NCI-H146 (cell line): ENCODE measurements at regions not wholly inside any gene's neighbourhood (a gene's known extent, or its start where the extent isn't known, plus 50 kb on each side); places are given as distances from the start of the nearest gene placed in this dataset.

ENCODE experiments used
- DNase-seq: peaks from one replicate; lab custom pipeline; 2025; lab: John Stamatoyannopoulos, UW

DNA sequence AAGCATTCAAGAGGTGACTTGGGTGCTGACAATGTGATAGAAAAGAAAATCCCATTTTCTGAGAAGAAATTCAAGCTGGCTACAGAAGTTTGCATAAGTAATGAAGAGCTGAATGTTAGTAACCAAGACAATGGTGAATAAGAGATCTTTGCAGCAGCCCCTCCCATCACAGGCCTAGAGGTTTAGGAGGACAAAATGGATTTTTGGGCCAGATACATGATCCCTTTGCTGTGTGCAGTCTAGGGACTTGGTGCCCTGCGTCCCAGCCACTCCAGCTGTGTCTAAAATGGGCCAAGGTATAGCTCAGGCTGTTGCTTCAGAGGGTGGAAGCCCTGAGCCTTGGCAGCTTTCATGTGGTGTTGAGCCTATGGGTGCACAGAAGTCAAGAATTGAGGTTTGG is 107.0 kb upstream of the EPHA5 start:
- no peak for DNase-seq

DNA sequence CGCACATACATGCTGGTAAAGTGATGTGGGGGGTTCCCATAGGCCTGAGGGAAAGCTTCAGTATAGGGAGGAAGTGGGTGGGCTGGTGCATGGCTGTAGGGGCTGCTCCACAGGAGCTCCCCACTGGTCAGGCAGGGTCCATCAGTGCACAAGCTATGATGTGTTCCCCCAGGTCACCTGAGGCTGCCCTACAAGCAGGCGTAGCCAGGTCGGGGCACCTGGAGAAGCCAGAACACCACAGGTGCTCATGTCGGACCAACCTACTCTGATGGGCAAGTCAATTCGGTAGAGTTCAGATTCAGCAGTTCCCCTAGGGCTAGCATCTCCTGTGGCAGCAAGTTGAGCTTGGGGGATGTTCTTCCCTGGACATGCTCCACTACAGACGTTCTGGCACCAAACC is 103.3 kb upstream of the EPHA5 start:
- no peak for DNase-seq

DNA sequence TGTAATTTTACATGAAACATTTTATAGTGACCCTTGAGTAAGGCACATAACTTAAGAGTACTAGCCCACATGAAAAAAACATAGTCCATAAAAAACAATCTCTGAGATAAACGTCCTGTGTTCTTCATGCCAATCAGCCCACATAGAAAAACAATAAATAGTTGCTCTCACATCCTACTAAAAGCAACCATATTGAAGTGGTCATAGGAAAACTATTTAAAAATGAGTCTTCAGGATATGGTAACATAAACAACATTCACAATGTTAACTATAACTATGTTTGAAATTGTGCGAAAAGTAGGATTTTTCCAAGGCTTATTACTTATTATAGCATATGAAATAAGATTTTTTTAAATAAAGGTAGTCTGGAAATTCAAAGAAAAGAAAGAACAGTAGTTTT is 77.1 kb upstream of the EPHA5 start:
- DNase-seq = no peak

DNA sequence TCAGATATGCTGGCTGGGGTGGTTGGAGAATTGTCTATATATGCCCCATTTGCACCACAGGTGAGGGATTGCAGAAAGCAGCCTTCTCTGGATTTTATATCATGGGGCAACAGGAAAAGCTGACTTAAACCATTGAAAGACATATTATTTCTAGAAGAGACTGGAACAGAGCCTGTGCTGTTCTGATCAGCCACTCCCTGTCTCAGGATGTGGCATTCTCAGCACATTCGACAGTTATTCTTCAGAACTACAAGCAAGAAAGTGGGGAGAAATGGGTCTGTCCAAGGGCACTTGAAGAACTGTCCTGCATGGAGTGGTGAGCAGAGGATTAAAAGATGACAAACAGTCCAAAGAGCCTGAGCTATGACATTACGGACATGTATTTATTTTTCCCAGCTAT is 67.8 kb upstream of the EPHA5 start:
- no peak for DNase-seq

DNA sequence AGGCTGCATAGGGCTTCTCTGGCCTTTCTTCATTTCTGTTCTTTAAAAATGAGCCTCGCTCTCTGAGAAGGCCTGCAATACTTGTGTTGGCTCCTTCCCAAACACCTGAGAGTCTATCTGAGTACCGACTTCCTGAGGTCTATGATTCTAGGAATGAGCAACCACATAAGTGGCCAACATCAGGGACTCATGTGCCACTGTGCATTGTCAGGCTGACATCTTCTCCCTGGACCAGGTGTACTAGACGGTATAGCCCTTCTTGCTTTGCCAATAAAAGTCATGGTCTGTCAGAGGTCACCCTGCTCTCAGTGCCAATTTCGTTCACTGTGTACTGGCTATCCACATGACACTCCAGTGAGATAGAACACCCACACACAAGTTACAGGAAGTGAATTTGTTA is 67.4 kb upstream of the EPHA5 start:
- DNase-seq = no peak

DNA sequence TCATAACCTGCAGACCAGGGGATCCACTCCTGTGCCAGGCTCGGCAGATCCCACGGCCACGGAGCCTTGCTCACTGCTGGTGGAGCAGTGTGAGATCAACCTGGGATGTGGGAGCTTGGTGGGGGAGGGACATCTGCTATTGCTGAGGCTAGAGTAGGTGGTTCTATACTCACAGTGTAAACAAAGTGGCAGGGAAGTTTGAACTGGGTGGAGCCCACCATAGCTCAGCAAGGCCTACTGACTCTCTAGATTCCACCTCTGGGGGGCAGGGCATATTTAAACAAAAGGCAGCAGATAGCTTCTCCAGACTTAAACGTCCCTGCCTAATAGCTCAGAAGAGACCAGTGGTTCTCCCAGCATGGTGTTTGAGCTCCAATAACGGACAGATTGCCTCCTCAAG is 54.7 kb upstream of the EPHA5 start:
- no peak for DNase-seq
